Activated naive CD8-positive, alpha-beta T cell treated with anti-CD3 and anti-CD28 coated beads, Interleukin-2, amount 50 U/mL, for 16 hours (primary cell): ENCODE measurements at regions not wholly inside any gene's neighbourhood (a gene's known extent, or its start where the extent isn't known, plus 50 kb on each side); places are given as distances from the start of the nearest gene placed in this dataset.
A peak's percentile ranks its signal among the peaks of the same experiment; 100 is the strongest.
"Not testable (repeated sequence)": the region's sequence is repeated elsewhere in the genome, so short reads cannot be mapped to it uniquely, and the experiment has no call there.

Experiments
- DNase-seq: peaks from one replicate; pipeline ENCODE4 v3.0.0-alpha.2; 2020; ENCODE audit warnings: low read depth, low spot score

DNA sequence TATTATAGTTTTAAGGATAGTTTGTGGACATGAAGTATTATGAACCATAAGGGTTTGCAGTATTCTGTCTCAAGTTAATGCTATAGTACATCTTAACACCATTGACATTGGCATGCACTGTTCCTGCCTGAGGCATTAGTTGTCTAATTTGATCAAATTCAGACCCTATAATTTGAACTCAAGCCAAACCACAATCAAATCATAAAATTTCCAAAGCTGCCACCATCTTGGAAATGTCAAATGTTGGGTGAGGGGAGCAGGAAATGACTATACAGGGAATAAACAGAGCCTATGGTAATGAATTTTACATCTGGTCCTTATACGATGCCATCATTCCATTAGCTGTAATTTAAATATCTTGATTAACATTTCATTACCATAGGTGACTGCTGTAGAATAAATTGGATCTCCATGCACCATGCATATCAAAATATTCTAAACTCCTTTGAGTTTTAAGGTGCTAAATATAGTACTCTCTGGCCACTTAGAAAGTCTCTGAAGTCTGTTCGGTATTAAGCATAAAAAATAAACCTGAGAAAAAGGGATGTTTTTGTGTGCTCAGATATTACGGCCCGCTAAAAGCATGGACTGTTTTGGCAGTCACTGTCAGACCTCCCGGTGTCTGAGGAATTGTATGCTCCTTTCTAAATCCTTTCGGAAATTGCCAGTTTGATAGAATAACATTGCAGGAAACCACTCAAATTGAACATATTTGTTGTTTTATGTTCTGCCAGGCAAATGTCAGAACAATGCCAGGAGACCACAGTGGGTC lies 257.7 kb downstream of the SPRY2 start:
- DNase-seq = no peak

DNA sequence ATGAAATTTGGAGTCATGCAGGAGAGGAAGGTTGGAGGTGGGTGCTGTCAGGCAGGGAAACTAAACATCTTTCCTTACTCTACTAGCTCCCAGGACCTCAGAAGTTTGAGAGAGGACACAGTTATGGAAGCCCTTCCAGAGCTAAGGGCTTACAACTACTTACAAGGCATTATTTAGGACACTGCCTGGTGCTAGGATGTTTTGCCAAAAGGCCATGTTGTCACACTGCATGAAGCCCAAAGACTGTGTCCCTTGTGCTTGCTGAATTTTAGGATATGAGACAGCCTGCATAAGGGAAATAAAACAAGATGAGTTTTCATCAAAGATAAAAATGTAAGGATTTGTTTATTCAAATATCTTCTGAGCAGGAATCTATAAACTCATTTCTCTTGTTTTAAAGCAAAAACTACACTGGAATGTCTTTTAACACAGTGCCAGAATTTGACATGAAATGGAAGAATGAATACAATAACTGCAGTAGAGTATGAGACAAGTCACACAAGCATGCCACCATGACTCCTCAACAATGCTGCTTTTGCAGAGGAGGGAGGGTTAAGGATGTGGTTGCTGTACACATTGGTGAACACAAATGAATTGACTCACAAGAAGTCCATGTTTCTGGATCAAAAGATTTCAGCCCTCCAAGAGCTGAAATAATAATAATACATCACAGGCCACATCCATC lies 258.4 kb downstream of the SPRY2 start:
- DNase-seq = no peak

DNA sequence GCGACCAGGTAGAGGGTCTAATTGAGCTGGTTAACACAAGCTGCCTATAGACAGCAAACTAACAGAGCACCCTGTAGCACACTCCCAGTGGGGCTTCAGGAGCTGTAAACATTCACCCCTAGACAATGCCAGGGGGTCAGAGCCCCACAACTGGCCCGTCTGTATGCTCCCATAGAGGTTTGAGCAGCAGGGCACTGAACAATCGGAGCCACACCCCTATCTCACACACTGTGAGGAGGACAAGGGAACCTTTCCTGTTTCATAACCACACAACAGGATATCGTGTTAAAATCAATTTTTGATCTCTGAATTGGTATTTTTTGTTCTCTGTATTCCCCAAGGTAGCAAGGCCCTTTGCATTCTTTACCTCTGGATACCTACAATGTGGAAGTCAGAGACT lies 266.1 kb downstream of the SPRY2 start:
- no peak for DNase-seq

DNA sequence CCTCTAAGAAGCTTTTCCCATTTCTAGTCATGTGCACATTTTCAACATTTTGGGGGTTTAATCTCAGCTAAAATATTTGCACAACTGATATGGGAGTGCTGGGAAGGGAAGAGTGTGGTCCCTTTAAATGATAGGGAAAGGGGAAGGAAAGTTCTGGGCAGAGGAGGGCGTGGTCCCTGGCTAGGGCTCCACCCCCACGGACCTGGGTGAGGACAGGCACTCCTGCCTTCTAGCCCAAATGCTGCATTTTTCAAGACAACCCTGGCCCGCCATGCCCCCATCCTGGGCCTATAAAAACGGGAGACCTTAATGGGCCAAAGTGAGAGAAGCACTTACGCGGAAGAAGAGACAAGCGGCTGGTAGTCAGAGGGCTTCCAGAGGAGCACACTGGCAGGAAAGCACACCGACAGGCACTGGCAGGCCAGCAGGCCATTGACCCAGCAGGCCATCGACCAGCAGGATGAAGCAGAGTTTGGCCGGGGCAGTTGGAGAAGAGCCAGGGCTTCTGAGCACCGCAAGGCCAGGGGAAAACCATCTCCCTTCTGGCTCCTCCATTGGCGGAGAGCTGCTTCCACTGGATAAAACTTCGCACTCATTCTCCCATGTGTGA lies 266.7 kb downstream of the SPRY2 start:
- no peak for DNase-seq

DNA sequence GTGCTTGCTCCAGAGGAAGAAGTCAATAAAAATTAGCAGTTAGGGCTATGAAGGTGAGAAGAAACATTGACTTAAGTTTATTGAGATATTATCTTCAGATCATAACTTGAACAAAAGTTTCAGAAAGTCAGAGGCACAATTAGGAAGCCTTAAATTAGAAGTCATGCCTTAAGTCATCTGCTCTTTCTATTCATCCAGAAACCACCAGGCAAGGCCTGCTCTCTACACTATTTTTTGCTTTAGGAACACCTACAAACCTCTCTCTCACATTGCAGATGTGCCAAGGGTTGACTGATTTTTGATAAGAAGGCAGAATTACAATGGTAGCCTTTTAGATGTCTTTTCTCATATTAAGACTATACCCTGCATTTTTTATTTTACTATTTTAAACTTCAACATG lies 268.7 kb downstream of the SPRY2 start:
- DNase-seq = no peak

DNA sequence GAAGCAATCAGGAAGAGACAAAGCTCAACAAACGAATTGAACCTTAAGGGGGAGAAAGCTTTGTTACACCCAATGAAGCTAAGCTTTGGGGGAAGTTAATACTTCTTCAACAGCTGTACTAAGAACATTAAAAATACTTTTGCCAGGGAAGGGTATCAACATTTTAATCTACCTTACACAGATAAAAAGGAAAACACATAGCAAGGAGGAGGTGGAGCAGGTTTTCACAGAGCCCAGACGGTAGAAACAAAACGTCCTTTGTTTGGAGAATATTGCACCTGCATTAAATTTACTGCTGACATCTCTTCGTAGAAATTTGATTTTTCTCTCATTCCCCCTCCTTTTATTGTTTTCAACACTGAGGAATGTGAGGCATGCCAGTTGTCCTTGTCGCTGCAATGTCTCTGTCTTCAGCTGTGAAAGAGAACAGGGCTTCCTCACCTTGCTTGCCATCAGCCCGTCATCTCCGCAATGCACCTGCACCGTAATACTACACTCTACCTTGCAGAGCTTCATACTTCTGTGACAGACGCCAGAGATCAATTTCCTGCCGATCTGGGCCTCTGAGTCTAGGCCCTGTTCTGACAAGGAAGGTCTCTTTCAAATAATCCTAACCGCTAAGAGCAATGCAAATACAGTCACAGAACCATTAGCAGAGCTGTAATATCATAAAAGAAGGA lies 270.8 kb downstream of the SPRY2 start:
- DNase-seq = no peak

DNA sequence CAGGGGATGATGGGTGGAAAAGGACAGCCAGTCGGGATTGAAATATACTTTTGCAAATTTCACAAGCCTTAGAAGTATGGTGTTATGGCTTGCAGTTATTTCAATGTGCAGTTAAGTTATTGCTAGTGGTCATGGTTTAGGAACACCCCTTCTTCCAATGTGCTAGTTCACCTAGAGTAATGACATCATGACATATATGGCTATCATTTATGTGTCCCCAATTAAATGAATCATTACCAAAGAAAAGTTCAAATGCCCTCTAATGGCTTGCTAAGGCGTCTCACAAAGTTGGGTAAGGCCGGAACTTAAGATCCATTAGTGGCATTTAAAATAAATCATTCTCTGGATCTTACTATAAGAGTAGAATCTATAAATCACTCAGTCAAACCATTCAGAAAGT lies 271.6 kb downstream of the SPRY2 start:
- no peak for DNase-seq

DNA sequence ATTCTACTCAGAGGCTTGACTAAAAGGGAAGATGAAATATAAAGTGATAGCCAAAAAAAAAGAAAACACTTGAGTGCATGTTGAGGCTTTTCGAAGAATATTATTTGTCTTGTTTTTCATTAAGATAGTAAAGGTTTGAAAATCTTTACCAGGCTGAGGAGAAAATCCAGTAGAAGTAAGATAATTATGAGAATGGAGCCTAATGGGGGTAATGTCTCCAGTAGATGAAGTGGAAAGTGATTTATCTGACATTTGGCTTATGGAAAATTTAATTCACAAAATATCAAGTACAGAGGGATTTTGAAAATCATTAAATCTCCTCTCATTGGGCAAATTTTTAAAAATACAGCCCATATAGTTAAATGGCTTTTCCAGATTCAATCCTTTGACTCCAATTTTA lies 274.9 kb downstream of the SPRY2 start:
- no peak for DNase-seq

DNA sequence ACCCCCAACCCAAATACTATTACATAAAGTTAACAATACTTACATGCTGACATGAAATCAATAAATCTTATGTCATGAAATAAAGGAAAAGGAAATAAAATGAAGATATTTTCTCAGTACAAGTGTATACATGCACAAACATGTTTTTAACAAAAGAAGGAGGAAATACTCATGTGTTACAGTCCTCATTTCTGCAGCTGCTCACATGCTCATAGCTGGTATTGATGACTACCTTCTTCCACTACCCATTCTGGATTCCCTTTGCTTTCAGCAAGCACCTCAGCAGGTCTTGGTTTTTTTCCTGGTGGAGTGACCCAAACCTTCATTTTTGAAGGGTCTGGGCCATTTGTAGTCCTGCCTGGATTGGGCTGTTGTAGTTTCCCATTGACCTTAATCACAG lies 278.5 kb downstream of the SPRY2 start:
- DNase-seq = not testable (repeated sequence)

DNA sequence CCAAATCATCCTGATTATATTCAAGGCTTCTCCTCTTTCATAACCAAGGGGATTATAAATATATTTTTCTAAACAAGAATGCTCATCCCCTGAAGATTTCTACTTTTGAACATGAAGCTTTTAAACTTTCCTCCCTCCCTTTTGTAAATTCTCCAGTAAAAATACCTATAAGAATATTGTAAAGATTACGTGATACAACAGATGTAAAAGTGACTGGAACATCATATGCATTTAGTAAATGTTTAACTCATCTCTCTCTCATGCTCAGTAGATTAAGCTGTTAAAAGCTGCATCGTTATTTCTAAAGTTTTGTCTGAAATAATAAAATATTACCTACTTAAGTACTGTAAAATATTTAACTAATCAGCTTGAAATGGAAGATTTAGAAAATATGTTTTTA lies 281.1 kb downstream of the SPRY2 start:
- DNase-seq = no peak

DNA sequence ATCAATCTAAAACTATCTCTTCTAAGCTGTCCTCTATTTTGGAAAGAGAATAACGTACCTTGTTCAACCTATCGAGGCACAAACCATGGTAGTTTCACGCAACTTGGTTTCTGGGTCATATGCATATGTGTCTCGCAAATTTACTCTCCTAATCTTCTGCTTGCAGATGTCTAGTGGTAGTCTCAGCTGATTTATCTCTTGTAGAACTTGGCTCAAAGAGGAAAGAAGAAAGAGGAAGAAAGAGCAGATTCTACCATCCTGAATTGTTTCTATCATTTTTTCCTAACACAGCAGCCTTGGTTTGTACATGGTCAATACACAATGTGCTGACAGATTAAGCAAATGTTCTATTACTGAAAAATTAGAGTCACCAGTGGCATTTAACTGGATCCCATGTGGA lies 282.3 kb downstream of the SPRY2 start:
- DNase-seq = no peak

DNA sequence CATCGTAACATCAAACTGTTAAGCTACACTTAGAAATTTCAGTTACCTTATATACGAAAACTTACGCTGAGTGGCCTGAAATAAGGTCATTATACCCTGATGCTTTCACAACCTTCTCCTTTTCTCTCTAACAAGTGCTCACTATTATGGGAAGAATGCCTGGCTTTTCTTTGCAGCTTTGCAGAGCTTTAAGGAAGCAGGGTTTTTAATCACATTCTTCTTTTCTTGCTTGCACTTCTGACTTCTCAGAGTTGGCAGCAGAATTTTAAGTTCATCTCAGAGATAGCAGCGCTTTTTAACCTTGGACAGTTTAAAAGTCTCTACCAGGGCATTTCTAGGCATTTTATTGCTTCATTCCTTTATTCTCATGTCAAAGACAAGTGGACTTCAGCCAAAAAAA lies 285.1 kb downstream of the SPRY2 start:
- no peak for DNase-seq

DNA sequence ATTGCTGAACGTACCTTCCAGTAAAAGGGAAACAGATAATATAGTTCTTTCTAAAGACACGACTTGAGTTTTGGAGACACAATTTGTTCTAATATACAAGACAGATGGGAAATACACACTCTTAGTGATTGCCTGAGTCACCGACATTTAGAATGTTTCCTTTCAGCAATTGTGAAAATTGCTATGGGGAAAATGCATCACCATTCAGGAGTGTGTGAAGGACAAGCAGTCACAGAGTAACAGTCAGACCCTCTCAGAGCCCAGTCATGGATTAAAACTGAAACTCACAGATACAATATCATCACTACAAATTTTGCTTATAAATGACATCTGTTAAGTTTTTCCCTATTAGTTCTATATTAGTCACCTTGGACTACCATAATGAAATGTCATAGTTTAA lies 286.1 kb downstream of the SPRY2 start:
- DNase-seq = no peak

DNA sequence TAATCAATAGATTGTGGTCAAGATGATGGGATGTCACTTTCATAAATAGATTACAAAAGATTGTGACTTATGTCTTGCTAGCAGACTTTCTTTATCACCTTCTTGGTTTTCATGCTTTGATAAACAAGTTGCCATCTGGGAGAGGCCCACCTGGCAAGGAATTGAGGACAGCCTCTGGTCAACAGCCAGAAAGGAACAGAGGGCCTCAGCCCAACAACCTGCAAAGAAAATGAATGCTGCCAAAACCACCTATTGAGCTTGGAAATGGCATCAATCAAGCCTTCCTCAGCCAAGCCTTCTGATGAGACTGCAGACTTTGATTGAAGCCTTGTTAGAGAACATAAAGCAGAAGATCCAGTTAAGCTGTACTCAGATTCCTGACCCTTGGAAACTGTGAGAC lies 288.6 kb downstream of the SPRY2 start:
- DNase-seq = no peak

DNA sequence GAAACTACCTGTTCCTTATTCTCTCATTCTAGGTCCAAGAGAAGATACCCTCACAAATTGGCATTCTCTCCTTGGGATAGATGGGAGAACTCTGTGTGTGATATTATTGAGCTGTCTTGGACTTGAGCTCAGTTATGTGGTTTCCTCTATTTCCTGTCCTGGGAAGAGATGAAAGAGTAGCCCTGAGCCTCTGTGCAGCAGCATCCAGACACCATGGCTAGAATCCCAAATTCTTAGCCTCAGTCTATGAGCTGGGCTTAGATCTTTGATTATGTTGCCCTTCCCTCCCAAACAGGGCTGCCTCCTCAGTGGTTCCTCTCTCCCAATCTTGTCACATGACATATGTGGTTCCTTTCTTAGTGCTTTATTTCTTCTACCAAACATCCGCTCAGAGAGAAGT lies 290.7 kb downstream of the SPRY2 start:
- no peak for DNase-seq

DNA sequence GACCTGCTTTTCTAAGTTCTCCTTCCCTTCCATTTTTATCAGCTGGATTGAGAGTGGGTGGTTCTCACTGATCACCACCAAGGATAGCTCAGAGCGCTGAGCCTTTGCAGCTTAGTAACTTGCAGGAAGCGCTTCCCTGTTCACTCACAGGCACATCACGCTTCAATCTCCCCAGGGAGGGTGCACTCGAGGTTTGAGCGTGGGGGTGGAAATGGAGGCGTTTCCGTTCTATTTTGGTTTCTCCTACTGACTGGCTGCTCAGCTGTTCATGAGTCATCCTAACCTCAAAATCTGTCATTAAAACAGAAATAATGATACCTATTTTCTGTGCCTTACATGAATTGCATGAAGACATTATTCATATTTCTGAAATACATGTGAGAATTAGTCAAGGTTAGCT lies 292.1 kb downstream of the SPRY2 start:
- peak; percentile 35 for DNase-seq

DNA sequence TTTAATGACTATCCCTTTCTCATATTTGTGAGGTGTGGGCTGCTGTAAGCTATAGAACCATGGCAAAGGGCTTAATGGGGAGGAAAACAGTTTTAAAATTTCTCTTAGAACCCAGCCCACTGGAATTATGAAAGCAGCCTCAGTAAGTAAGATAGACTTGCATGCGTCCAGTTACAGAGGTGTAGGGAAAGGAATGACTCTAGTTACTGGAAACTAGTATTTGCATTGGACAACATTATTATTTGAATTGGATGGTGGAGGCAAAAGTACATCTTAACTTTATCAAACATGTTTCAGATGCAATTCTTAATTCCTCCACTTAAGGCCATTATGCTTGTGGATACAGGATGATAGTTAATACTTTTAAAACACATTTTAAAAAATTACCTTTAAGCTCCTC lies 292.9 kb downstream of the SPRY2 start:
- no peak for DNase-seq

DNA sequence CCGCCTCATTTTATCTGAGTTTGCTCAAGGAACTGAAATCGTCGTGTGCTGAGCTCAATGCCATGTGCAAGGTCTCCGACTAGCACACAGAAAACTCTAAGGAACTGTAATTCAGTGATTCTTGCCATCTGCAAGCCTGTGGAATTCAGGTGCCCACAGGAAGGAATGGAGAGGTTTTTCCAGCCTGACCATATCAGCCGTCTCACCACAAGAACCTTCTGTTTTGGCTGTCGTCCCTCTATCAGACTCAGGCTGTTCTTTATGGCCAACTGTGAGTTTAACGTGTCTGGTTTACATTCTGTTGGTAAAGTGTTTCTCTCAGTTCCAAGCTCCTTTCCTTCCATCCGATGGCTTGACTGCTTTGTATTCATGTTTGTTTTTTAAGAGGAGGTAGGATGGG lies 293.5 kb downstream of the SPRY2 start:
- no peak for DNase-seq

DNA sequence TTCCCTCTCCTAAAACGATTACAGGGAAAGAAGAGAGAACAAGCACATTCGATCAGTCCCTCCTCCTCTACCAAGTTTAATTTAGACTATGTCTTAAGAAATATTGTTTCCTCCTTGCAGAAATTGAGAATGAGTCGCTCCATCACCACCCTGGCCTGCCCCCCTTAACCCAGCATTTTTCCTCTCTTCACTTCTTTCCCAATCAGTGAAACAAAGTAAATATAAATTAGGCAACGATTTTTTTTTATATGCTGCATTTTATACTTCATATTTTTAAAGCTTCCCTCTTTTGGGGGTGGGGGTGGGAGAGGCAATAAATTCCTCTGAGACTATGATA lies 300.0 kb downstream of the SPRY2 start:
- DNase-seq = no peak

DNA sequence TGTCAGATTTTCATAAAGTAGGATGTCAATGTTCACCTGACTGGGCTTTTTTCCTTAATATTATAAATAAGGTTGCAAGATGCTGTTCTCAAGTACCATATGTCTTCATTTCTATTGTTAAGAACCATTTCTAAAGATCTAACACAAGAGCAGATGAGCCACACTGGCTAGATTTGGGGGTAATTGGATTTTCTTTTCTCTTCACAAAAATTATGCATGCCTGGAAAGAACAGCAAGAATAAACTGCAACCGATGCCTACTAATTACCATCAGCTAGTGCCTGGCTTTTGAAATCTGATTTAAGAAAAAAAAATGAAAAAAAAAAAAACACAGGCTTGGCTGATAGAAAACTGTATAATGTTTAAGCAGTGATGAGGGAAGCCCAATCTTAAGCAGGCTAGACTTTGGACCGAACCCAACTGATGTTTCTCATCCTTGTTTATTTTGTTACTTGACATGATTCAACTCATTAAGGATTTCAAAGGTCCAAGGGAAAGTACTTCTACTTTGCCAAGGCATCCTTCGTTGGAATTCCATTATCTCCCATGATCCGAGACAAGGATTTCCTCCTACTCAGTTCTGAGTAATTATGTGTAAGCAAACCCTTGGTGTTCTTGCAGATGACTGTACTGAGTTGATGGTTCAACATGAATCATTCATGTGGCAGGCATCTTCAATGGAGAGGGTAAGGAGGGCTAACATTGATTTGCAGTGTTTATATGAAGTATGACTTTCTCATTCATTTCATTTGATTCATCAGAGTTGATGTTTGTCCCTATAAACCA lies 300.5 kb downstream of the SPRY2 start:
- DNase-seq = no peak

DNA sequence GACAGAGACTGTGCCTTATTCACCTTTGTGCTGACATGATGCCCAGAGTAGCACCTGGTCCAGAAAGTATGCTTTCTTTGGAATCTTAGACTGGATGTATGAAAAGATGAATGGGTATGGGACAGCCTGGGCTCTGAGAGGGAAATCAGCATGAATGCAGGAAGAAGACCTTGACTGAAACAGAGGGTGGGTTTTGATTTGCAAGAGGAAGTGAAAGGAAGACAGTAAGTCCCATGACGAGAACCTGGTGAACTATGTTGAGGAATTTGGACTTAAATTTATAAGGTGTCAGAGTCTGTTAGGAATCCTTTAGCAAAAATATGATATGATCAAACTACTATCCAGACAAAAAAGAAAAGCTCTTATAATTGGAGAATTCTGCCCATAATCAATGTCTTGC lies 301.9 kb downstream of the SPRY2 start:
- no peak for DNase-seq

DNA sequence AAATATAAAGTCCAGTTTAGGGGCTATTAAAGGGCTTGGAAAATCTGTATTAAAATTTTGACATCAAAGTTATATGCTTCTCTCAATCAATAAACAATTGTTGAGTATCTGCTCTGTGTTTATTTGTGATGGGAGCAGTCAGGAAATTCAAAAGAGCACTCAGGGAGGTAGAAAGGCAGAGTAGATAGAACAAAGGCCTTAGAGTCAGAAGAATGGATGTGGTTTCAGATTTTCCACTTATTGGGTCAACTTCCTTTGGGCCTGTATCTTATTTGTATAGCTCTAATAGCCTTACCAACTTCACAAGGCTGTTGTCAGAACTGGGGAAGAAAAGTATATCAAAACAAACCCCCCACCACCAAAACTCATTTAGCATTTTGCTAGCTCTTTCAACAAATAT lies 302.6 kb downstream of the SPRY2 start:
- no peak for DNase-seq
